ENCODE measurements at regions not wholly inside any gene's neighbourhood (a gene's known extent, or its start where the extent isn't known, plus 50 kb on each side); places are given as distances from the start of the nearest gene placed in this dataset.

DNA sequence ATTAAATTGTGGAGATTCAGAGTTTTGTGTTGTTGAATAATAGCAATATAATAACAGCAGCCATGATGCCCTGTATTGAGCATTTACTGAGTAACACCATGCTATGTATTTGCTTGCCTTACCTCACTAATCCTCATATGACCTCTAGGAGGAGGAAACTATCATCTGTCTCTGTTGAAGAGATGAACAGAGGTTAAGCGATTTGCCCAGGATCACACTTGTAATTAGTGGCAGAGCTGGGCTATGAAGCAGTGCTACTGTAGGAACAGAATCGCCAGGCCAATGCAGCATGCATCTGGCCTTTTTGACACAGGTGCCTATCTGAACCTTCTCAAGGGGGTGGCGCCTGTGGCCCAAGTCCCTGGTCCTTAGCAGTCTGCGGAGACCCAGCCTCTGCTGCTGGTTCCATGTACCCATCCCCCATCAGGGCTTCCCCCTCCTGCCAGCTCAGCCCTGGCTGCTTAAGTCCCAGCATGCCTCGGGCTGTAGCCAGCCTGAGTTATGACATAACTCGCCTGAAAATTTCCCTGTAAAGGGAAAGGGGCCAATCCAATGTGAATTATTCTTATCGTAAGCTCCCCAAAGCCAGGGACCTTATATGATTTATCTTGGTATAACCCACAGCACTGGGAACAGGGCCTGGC, 50.4 kb upstream of the HS3ST2 start:
- Histone ChIP-seq H3K27me3 (ENCODE audit: insufficient read depth in 3 of 3, low read length in 2 of 3) (no peaks in the 10 kb centered on the region), H3K27ac (no peak overlapping the region), H3K9me3 (no peaks in the 10 kb centered on the region), H3K4me1 (no peaks in the 10 kb centered on the region), H3K36me3 (ENCODE audit: insufficient read depth in 1 of 2, low read depth in 1 of 2) (no peaks in the 10 kb centered on the region), H3K4me3 (no peak overlapping the region)
- intact Hi-C loops (cut with DNase I): no loop called here
- ATAC-seq (no peak), DNase-seq (no peak)
- TF ChIP-seq, protein P1, sequence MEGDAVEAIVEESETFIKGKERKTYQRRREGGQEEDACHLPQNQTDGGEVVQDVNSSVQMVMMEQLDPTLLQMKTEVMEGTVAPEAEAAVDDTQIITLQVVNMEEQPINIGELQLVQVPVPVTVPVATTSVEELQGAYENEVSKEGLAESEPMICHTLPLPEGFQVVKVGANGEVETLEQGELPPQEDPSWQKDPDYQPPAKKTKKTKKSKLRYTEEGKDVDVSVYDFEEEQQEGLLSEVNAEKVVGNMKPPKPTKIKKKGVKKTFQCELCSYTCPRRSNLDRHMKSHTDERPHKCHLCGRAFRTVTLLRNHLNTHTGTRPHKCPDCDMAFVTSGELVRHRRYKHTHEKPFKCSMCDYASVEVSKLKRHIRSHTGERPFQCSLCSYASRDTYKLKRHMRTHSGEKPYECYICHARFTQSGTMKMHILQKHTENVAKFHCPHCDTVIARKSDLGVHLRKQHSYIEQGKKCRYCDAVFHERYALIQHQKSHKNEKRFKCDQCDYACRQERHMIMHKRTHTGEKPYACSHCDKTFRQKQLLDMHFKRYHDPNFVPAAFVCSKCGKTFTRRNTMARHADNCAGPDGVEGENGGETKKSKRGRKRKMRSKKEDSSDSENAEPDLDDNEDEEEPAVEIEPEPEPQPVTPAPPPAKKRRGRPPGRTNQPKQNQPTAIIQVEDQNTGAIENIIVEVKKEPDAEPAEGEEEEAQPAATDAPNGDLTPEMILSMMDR (IDR thresholded peaks at IDR 0.05): no peak
- WGBS, 3 donors: 54 to 63% (median 55%) methylated on average over 7 of the region's 7 CpGs
